ENCODE measurements at regions not wholly inside any gene's neighbourhood (a gene's known extent, or its start where the extent isn't known, plus 50 kb on each side); places are given as distances from the start of the nearest gene placed in this dataset.

- TF ChIP-seq CTCF (conservative IDR thresholded peaks at IDR 0.05; ENCODE audit: low read depth, low read length) (0 out of 2 replicates have a peak, but pooled peaks have one; percentile 9), EZH2 (IDR thresholded peaks at IDR 0.05; ENCODE audit: low read length, unreplicated experiment) (no peak), EZH2phosphoT487 (IDR thresholded peaks at IDR 0.05; ENCODE audit: borderline replicate concordance, low read length) (no peak)
Observed at GRCh38 chr20:12815778-12816408, 192.9 kb upstream of the SPTLC3 start.

All from PC-3 (cell line).